Body of pancreas (tissue), 4 donors: ENCODE measurements at regions not wholly inside any gene's neighbourhood (a gene's known extent, or its start where the extent isn't known, plus 50 kb on each side); places are given as distances from the start of the nearest gene placed in this dataset.
A peak's percentile ranks its signal among the peaks of the same experiment; 100 is the strongest.
"Not testable (repeated sequence)": the region's sequence is repeated elsewhere in the genome, so short reads cannot be mapped to it uniquely, and the experiment has no call there.

Source experiments
- ATAC-seq: fragments of 150-250 bp; one replicate; pipeline ENCODE4 v1.9.1; 2016
- DNase-seq, 4 donors: peaks; one replicate each; pipeline ENCODE4 v3.0.0-alpha.2; 2019
- H3K27ac ChIP-seq, 4 donors: fragments of 200-600 bp; sonication (generic); 1 replicate in 3 of 4; 2 replicates in 1 of 4; pipeline versions ENCODE4 v1.5.1 to v1.6.1; 2016 to 2019; ENCODE audit warnings: mild to moderate bottlenecking in 1 of 4, mixed read lengths in 1 of 4, moderate library complexity in 1 of 4
- H3K27me3 ChIP-seq, 2 donors: fragments of 200-600 bp; sonication (generic); one replicate each; pipeline ENCODE4 v1.6.0; 2016; ENCODE audit warnings: mild to moderate bottlenecking in 1 of 2
- H3K36me3 ChIP-seq, 2 donors: fragments of 200-600 bp; sonication (generic); replicated peaks in 1 of 2; 2 replicates each; pipeline ENCODE4 v1.5.1; 2016; ENCODE audit warnings: low read depth in 2 of 2; ENCODE audit not compliant: insufficient read depth in 1 of 2
- H3K4me1 ChIP-seq: fragments of 200-600 bp; sonication (generic); one replicate; pipeline ENCODE4 v1.6.0; 2016
- H3K4me3 ChIP-seq, 2 donors: fragments of 200-600 bp; sonication (generic); 1 replicate in 1 of 2; 2 replicates in 1 of 2; pipeline ENCODE4 v1.5.1; 2016 to 2019
- H3K9me3 ChIP-seq, 3 donors: fragments of 200-600 bp; sonication (generic); 1 replicate in 2 of 3; 2 replicates in 1 of 3; pipeline ENCODE4 v1.5.1; 2016
- POLR2A ChIP-seq, 3 donors: fragments of 450-650 bp; IDR thresholded peaks; one replicate each; pipeline ENCODE4 v1.6.1; 2016; ENCODE audit warnings: antibody characterized with exemption in 3 of 3, mild to moderate bottlenecking in 2 of 3
- WGBS, 2 donors: methylation state at CpG; one replicate each; pipeline ENCODE4 v1.1.5; 2017; 5-methylcytosine and 5-hydroxymethylcytosine counted together
- intact Hi-C: fragments of 100-400 bp; cut with DNase I; formaldehyde crosslinking; loops from one replicate; pipeline ENCODE4 v1.15.1; 2023
- TF ChIP-seq, protein P1 (sequence below), 7 experiments: fragments of 450-650 bp in 4 of 7; fragments of 200-600 bp in 3 of 7; sonication (generic) in 3 of 7; IDR thresholded peaks; one replicate each; pipeline ENCODE4 v1.5.1; 2016 to 2019; ENCODE audit warnings: antibody characterized with exemption in 7 of 7

DNA sequence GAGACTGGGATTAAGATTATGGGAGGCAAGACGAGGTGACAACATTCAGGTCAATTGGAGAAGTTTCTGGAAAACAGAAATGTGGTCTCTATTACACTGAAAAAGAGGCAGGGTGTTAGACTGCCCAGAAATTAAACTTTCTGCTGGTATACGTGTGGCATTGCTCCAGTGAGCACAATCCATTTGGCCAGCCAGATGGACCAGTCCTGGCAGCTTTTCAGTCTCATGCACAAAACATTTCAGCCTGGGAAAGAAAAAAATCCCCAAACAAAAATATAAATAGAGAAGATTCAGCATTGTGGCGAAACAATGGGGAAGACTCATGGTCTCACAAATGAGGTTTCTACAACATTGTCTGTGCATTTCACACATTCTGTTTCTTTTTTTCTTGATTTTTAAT, 113.9 kb downstream of the HNMT start:
- no peaks in the 10 kb centered on the region for H3K36me3 ChIP-seq
- DNase-seq (peak in 1 of 4 donors; percentile 14), ATAC-seq (no peak)
- H3K27ac ChIP-seq, result no peak overlapping the region
- H3K27me3 ChIP-seq, result no peaks in the 10 kb centered on the region
- TF ChIP-seq POLR2A (IDR thresholded peaks at IDR 0.05), result no peak
- TF ChIP-seq, protein P1, sequence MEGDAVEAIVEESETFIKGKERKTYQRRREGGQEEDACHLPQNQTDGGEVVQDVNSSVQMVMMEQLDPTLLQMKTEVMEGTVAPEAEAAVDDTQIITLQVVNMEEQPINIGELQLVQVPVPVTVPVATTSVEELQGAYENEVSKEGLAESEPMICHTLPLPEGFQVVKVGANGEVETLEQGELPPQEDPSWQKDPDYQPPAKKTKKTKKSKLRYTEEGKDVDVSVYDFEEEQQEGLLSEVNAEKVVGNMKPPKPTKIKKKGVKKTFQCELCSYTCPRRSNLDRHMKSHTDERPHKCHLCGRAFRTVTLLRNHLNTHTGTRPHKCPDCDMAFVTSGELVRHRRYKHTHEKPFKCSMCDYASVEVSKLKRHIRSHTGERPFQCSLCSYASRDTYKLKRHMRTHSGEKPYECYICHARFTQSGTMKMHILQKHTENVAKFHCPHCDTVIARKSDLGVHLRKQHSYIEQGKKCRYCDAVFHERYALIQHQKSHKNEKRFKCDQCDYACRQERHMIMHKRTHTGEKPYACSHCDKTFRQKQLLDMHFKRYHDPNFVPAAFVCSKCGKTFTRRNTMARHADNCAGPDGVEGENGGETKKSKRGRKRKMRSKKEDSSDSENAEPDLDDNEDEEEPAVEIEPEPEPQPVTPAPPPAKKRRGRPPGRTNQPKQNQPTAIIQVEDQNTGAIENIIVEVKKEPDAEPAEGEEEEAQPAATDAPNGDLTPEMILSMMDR (IDR thresholded peaks at IDR 0.05), result no peak
- intact Hi-C loops, result no loop called here
- WGBS, 2 donors, result 67 to 83% methylated on average over 3 of the region's 3 CpGs
- H3K9me3 ChIP-seq, result no peaks in the 10 kb centered on the region
- no peak overlapping the region for H3K4me3 ChIP-seq
- peaks cover 12% of the 10 kb centered on the region for H3K4me1 ChIP-seq

DNA sequence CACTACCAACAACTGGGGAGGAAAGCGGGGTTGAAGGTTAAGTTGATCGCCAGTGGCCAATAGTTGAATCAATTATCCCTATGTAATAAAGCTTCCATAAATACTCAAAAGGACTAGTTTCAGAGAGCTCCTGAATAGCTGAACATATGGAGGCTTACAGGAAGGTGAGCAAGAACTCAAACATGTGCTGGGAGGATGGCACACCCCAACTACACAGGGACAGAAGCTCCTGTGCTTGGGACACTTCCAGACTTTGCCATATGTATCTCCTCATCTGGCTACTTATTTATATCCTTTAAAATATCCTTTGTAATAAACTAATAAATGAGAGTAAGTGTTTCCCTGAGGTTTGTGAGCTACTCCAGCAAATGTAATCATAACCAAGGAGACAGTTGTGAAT, 115.7 kb downstream of the HNMT start:
- TF ChIP-seq, protein P1 (IDR thresholded peaks at IDR 0.05), result no peak
- no peak for TF ChIP-seq POLR2A (IDR thresholded peaks at IDR 0.05)
- WGBS, 2 donors, result 89 to 98% methylated on average over 2 of the region's 2 CpGs
- peaks cover 12% of the 10 kb centered on the region for H3K4me1 ChIP-seq
- H3K36me3 ChIP-seq, result no peaks in the 10 kb centered on the region
- no peak overlapping the region for H3K4me3 ChIP-seq
- H3K27me3 ChIP-seq, result no peaks in the 10 kb centered on the region
- intact Hi-C loops, result no loop called here
- no peaks in the 10 kb centered on the region for H3K9me3 ChIP-seq
- DNase-seq, result no peak
- no peak for ATAC-seq
- no peak overlapping the region for H3K27ac ChIP-seq

DNA sequence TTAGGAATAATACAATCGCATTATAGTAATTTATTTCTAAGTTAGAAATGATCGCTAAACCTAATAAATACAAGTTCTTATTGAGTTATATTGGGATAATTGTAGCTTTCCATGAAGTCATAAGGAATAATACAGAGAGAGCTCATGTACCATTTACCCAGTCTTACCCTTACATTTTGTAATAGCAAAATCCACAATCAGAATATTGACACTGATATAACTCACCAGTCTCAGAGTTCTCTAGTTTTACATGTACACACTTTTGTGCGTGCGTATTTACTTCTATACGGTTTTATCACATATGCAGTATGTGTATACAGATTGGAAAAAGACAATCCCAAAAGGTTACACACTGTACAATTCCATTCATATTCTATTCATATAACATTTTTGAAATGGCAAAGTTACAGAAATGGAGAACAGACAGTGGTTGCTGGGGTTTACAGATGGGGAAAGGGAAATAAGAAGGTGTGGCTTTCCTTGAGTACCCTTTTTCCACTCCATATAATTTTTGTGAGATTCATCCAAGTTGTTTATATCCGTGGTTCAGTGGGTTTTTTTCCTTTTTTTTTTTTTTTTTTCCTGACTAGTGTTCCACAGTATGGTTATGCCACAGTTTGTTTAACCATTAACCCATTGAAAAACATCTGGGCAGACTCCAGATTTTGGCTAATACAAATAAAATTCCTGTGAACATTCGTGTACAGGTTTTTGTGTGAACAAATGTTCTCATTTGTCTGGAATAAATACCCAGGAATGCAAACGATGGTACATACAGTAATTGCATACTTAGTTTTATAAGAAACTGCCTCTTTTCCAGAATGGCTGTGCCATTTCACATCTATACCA, 117.2 kb downstream of the HNMT start:
- TF ChIP-seq, protein P1 (IDR thresholded peaks at IDR 0.05), result no peak
- no peak for TF ChIP-seq POLR2A (IDR thresholded peaks at IDR 0.05)
- Histone ChIP-seq H3K4me1 (peaks cover 12% of the 10 kb centered on the region), H3K27ac (no peak overlapping the region), H3K9me3 (no peaks in the 10 kb centered on the region), H3K4me3 (no peak overlapping the region), H3K27me3 (no peaks in the 10 kb centered on the region), H3K36me3 (no peaks in the 10 kb centered on the region)
- intact Hi-C loops, result no loop called here
- peak in 1 of 4 donors; percentile 18 for DNase-seq
- WGBS, 2 donors, result 45 to 47% methylated on average over 8 of the region's 8 CpGs
- peak; percentile 72 for ATAC-seq

DNA sequence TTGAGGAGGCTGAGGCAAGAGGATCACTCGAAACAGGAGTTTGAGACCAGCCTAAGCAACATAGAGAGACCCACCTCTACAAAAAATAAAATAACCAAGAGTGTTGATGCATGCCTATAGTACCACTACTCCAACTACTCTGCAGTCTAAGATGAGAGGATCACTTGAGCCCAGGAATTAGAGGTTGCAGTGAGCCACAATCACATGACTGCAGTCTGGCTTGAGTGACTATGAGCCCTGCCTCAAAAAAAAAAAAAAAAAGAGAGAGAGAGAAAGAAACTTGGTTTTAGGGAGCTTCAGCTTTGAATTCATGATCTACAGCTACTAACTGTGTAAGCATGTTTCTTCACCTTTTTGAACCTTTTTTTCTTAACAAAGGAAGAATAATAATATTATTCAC, 119.9 kb downstream of the HNMT start:
- intact Hi-C loops, result no loop called here
- Histone ChIP-seq H3K9me3 (no peaks in the 10 kb centered on the region), H3K4me1 (peaks cover 24% of the 10 kb centered on the region), H3K27ac (no peak overlapping the region), H3K4me3 (no peak overlapping the region), H3K27me3 (no peaks in the 10 kb centered on the region), H3K36me3 (no peaks in the 10 kb centered on the region)
- no peak for DNase-seq
- 95 to 100% methylated on average over 1 of the region's 1 CpG for WGBS, 2 donors
- ATAC-seq, result no peak
- TF ChIP-seq POLR2A (IDR thresholded peaks at IDR 0.05), result no peak
- TF ChIP-seq, protein P1 (IDR thresholded peaks at IDR 0.05), result no peak

DNA sequence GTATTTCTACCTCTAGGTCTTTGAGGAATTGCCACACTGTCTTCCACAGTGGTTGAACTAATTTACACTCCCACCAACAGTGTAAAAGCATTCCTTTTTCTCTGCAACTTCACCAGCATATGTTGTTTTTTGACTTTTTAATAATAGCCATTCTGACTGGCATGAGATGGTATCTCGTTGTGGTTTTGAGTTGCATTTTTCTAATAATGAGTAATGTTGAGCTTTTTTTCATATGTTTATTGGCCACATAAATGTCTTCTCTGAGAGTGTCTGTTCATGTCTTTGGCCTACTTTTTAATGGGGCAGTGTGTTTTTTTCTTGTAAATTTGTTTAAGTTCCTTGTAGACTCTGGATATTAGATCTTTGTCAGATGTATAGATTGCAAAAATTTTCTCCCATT, 121.2 kb downstream of the HNMT start:
- WGBS, 2 donors, result 89 to 91% methylated on average over 1 of the region's 1 CpG
- peaks cover 24% of the 10 kb centered on the region for H3K4me1 ChIP-seq
- H3K36me3 ChIP-seq, H3K27me3 ChIP-seq, ATAC-seq, DNase-seq, intact Hi-C loops, H3K9me3 ChIP-seq, H3K27ac ChIP-seq, H3K4me3 ChIP-seq: not testable (repeated sequence)
